Breast epithelium (tissue), 3 donors: ENCODE measurements at regions not wholly inside any gene's neighbourhood (a gene's known extent, or its start where the extent isn't known, plus 50 kb on each side); places are given as distances from the start of the nearest gene placed in this dataset.

Experiments
- POLR2A ChIP-seq: fragments of 450-650 bp; IDR thresholded peaks from one replicate; pipeline ENCODE4 v1.6.1; 2016; ENCODE audit warnings: antibody characterized with exemption, mild to moderate bottlenecking, moderate library complexity
- POLR2AphosphoS5 ChIP-seq, 3 donors: sonication (generic); formaldehyde crosslinking; IDR thresholded peaks; one replicate each; pipeline ENCODE4 v1.6.1; 2017; ENCODE audit warnings: antibody characterized with exemption in 3 of 3

GRCh38 chr4:79182209-79182608 is 143.7 kb downstream of the NAA11 start:
- no peak for TF ChIP-seq POLR2A
- TF ChIP-seq POLR2AphosphoS5 (IDR thresholded peaks at IDR 0.05) = no peak
